HG03442 (cell line): ENCODE measurements at regions not wholly inside any gene's neighbourhood (a gene's known extent, or its start where the extent isn't known, plus 50 kb on each side); places are given as distances from the start of the nearest gene placed in this dataset.
"Not testable (repeated sequence)": the region's sequence is repeated elsewhere in the genome, so short reads cannot be mapped to it uniquely, and the experiment has no call there.

Experiments
- ATAC-seq: cut with Tn5 transposase; IDR thresholded peaks from one replicate; pipeline ENCODE4 v1.9.1; 2021; ENCODE audit warnings: mild to moderate bottlenecking, moderate library complexity; ENCODE audit not compliant: unreplicated experiment

DNA sequence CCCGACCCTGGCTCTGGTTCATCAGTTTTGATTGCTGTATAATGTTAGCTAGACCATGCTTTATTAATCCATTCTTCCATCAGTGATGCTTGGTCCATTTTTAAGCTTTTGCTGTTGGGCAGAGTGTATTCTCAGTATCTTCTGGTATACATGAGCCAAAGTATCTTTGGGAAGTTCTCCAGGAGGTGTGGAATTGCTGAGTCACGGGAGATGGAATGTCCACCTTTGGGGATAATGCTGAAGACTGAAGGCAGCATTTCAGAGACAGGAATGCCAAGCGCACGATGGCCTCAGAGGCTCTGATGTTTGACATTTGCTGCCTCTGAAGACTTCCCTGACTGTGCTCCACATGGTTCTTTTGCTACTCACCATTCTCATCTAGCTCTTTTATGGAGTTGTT lies 266.3 kb upstream of the KAZN start:
- ATAC-seq: no peak

DNA sequence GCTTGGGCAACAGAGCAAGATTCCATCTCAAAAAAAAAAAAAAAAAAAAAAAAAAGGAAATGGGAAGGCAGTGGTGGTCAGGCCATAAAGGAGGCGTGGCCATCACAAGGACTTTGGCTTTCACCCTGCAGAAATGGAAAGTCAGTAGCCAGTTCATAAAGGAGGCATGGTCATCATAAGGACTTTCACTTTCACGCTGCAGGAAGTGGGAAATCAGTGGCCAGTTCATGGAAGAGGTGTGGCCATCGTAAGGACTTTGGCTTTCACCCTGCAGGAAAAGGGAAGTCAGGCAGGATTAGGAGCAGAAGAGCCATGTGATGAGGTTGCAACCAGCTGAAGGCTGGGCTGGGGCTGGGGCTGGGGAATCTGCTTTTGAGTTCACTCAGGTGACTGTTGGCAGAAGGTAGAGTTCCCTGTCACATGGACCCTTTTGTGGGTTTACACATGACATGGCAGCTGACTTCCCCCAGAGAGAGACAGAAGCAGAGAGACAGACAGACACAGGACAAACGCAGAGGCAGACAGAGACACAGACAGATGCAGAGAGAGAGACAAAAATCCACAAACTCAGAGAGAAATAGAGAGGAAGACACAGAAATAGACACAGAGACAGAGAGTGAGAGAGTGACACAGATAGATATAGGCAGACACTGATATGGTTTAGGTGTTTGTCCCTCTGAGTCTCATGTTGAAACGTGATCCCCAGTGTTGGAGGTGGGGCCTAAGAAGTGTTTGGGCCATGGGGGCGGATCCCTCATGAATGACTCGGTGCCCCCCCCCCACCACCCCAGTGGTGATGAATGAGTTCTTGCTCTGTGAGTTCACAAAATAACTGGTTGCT lies 263.9 kb upstream of the KAZN start:
- no peak for ATAC-seq

DNA sequence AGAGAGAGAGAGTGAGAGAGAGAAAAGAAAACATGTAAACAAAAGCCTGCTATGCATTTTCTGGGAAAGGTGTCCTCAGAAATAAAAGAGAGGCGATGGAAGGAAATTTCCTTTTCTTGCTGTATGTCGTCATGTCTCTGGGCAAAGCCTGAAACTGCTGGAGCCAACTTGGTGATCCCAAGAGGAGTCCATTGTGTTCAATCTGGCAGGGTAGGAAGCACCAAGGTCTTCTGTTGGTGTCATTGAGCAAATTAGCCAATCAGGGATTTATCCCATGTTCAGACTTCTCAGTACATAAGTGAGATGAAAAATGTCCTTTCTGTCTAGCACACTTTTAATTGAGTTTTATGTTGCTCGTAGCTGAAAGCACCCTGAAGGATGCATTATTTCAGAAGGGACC lies 260.0 kb upstream of the KAZN start:
- ATAC-seq: no peak

DNA sequence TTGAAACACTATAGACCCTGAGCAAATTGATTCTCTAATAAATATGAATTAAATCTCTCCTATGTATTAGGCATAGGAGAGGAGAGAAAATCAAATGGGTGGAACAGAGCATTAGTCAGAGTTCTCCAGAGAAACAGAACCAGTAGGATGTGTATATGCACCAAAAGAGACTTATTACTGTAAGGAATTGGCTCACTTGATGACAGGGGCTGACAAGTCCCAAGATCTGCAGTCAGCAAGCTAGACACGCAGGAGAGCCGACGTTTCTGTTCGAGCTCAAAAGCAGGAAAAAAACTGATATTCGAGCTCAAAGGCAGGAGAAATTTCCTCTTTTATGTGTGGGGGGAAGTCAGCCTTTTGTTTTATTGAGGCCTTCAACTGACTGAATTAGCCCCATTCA lies 259.2 kb upstream of the KAZN start:
- ATAC-seq: no peak

DNA sequence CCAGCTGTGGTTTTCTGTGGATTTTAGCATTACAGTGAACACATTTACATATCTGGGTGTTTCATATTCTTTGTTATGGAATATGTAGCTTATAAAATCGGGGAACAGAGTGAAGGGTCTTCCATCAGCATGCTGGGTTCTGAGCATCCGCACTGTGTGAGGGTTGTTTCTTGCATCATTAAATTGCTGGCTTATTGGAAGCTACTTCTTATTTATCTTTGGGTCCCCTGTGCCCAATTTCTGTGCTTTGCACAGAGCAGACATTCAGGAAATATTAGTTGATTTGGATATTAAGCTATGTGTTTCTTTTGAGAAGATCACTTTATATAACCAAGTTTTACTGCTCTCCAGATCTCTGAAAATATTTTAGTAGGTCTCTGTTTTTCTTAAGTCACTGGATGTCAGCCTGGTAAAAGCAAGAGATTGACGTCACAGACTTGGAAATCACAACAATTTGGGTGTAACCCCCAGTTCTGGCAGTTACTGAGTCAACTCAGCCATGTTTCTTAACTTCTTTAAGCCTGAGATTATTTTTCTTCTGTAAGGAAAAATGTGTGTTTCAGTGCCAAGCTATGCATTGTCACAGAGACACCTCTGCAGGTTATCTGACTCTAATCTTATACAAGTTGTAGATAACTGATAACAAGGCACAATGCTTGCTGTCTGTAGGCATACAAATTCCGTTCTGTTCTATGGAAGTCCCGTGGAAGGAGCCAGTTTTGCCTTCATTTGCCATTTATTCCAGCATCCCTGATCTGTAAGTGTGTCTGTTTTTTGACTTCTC lies 258.3 kb upstream of the KAZN start:
- ATAC-seq: no peak

- ATAC-seq: no peak
Observed at GRCh38 chr1:14341147-14341546, 257.3 kb upstream of the KAZN start.

- no peak for ATAC-seq
Observed at GRCh38 chr1:14345946-14346550, 252.4 kb upstream of the KAZN start.

DNA sequence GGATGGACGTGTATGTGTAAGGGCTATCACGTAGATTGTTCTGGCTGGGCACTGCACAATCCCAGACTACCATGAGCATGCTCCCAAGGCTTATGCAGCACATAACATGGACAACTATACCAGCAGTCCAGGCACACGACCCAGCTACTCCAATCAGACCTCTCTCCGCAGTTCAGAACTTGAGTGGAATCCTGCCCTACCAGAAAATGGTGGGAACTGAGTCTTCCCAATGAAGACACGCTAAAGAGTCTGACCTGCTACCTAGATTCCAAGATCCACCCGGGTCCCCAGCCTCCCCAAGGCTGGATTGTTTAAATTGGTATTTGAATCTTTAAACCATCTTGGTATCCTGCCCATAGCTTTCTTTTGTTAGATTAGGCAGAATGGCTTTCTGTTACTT lies 251.3 kb upstream of the KAZN start:
- ATAC-seq: no peak

- no peak for ATAC-seq
Observed at GRCh38 chr1:14347776-14348175, 250.7 kb upstream of the KAZN start.

GRCh38 chr1:14350197-14350596 lies 248.3 kb upstream of the KAZN start:
- ATAC-seq: no peak

GRCh38 chr1:14352897-14353296 lies 245.6 kb upstream of the KAZN start:
- no peak for ATAC-seq

DNA sequence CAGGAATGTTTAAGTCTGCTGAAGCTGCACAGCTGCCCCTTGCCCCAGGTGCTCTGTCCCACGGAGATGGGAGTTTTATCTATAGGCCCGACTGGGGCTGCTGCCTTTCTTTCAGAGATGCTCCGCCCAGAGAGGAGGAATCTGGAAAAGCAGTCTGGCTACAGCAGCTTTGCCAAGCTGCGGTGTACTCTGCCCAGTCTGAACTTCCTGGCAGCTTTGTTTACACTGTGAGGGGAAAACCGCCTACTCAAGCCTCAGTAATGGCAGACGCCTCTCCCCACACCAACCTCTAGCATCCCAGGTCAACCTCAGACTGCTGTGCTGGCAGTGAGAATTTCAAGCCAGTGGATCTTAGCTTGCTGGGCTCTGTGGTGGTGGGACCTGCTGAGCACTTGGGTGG lies 237.5 kb upstream of the KAZN start:
- ATAC-seq: not testable (repeated sequence)

- ATAC-seq: no peak
Observed at GRCh38 chr1:14362331-14362730, 236.2 kb upstream of the KAZN start.

DNA sequence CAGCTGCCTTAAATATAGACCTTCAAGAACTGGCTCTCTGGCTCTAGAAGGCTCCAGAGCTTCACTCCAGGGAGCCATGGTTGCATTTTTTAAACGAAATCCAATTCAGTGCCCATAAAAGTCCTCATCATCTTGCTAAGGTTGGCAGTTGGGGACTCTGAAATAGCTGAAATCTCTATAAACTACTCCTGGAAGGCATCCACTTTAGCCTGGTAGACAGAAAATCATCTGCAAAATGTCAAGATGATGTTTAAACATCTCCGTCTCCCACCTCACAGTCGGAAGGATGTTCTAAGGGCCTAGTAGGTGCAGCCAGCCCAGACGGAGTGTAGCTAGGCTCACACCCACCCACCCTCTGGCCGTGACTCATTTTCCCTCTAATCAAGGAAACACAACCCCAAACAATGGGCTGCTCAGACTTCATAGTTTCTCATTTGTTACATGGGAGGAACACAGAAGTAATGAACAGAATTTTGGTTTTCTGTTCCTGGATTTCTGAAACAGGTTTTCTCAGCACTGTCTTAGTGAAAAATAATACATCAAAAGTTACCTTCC lies 235.4 kb upstream of the KAZN start:
- ATAC-seq: no peak

GRCh38 chr1:14363707-14364413 lies 234.6 kb upstream of the KAZN start:
- no peak for ATAC-seq

GRCh38 chr1:14365301-14365988 lies 233.0 kb upstream of the KAZN start:
- ATAC-seq: no peak

DNA sequence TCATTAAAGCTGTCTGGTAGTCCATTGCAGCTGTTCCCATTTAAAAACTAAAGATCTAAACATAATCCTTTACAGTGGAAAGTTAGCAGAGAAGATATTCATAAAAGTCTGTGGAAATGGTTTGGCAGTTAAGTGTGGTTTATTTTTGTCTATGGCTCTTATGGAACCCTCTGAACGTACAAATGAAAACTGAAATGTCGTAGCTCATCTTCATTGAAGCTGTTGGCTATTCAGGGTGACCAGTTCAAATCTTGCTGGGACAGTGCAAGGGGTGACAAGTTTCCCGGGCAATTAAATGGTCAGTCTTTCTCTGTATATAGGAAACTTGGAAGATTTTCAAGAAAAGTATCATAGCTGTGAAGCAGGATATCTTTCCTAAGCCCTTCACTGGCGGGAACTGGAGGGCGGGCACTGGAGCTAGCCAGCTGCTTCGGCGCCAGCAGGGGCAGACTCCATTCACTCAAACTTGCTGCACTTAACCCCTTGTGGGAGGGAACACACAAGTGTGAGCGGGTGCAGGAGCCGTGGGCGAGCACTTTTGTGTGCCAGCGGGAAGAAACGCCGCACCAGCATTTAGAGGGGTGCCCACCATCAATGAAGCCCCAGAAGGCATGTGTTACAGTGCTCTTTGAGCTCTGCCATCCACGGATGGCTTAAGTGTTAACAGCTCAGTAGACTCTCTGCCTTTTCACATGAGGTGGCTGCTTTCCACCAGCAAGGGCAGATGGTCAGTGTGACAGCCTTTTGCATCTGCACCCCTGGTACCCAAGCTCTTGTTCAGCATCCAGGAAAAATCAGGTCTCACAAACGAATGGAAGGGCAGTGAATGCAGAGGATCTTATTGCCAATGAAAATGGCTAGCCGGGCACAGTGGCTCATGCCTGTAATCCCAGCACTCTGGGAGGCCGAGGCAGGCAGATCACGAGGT lies 232.1 kb upstream of the KAZN start:
- ATAC-seq: no peak

DNA sequence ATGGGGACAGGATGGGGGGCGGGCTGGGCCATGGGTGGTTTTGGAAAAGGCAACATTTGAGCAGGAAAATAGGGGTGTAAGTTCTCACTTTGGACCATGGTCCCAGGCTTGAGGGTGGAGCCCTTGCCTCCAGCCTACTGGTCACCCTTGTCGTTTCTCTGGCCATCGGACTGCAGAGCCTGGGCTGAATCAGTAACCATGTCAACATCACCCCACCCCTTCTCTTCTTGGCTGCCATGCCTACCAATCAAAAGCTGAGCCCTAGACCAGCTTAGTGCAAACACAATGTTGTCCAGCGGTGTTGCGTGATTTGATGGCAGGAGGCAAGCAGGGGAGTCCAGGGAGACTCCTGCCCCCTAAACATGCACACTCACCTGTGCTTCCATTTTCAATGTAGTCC lies 231.0 kb upstream of the KAZN start:
- no peak for ATAC-seq

DNA sequence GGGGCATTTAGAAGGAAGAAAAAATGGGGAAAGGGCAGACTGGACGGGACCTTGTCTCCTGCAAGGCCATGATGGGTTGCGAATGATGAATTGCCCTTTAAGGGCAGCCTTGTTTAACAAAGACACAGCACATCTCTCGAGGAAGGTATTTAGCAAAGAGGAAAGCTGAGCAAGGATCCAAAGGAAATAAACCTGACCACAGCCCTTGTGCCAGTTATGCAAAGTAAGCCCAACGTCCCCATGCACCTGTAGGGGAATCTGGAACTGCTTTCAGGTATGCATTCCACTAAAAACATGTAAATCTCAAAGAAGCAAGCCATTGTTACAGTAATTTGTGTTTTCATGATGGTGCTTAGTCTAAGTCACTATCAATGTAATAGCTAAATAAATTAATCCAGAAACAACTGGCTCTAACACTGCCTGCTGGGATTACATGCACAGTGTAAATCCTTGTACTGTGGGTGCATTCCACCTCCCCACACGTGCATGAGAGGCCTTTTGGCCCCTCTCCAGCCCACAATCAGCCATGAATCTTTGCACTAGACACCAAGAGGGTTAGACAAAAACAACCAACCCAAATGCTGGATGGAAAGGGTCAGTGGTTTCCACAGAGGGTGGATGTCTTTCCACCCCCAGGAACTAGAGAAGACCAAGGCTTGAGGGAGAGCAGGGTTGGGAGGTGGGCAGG lies 228.8 kb upstream of the KAZN start:
- ATAC-seq: no peak
